ENCODE measurements at regions not wholly inside any gene's neighbourhood (a gene's known extent, or its start where the extent isn't known, plus 50 kb on each side); places are given as distances from the start of the nearest gene placed in this dataset.

DNA sequence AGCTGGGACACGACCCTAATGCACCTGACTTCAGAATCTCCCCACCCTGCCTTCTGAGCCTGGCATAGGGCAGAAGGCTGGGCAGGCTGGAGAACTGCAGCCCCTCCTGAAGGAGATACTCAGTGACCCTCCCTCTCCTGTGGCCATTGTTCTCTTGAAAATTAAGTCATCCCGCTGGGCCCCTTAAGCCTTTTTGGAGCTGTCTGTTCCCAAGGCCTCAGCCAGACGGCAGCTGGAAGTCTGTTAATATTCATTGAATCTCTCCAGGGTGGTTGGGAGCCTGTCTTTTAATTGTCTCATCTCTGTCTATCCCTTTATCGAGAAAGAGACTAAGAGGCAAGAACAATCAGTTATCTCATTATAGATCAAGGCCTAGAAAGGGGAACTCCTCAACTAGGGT is 118.1 kb upstream of the PCBD1 start:
- no peak for DNase-seq (ENCODE audit: low read depth)
- TF ChIP-seq, protein P1, sequence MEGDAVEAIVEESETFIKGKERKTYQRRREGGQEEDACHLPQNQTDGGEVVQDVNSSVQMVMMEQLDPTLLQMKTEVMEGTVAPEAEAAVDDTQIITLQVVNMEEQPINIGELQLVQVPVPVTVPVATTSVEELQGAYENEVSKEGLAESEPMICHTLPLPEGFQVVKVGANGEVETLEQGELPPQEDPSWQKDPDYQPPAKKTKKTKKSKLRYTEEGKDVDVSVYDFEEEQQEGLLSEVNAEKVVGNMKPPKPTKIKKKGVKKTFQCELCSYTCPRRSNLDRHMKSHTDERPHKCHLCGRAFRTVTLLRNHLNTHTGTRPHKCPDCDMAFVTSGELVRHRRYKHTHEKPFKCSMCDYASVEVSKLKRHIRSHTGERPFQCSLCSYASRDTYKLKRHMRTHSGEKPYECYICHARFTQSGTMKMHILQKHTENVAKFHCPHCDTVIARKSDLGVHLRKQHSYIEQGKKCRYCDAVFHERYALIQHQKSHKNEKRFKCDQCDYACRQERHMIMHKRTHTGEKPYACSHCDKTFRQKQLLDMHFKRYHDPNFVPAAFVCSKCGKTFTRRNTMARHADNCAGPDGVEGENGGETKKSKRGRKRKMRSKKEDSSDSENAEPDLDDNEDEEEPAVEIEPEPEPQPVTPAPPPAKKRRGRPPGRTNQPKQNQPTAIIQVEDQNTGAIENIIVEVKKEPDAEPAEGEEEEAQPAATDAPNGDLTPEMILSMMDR (conservative IDR thresholded peaks at IDR 0.05; ENCODE audit: low read depth, low read length), result no peak
- H3K4me3 ChIP-seq (ENCODE audit: low read depth, low read length), result no peak overlapping the region

DNA sequence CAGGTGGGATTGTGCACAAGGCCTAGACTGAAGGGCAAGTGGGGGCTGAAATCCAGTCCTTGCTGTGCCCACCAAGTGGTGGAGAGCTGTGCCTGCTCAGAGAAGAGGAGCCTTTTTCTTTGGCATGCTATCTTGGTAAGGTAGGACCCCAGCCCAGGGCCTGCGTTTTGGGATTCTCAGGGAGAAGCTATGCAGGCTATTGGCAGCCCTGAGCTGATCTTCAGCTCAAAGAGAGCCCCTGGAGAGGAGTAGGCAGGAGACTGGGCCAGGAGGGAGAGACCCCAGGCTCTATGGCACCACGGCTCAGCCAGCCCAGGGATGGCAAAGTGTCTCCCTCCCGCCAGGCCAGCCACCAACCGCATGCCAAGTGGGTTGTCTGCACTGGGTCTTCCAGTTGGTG is 119.2 kb upstream of the PCBD1 start:
- no peak for DNase-seq (ENCODE audit: low read depth)
- H3K4me3 ChIP-seq (ENCODE audit: low read depth, low read length), result no peak overlapping the region
- TF ChIP-seq, protein P1 (conservative IDR thresholded peaks at IDR 0.05; ENCODE audit: low read depth, low read length), result no peak

GRCh38 chr10:71008150-71008549 is 119.8 kb upstream of the PCBD1 start:
- TF ChIP-seq, protein P1 (conservative IDR thresholded peaks at IDR 0.05; ENCODE audit: low read depth, low read length), result no peak
- no peak for DNase-seq (ENCODE audit: low read depth)
- no peak overlapping the region for H3K4me3 ChIP-seq (ENCODE audit: low read depth, low read length)

- no peak for DNase-seq (ENCODE audit: low read depth)
- no peak overlapping the region for H3K4me3 ChIP-seq (ENCODE audit: low read depth, low read length)
- TF ChIP-seq, protein P1 (conservative IDR thresholded peaks at IDR 0.05; ENCODE audit: low read depth, low read length), result no peak
Observed at GRCh38 chr10:71009126-71009525, 120.8 kb upstream of the PCBD1 start.

DNA sequence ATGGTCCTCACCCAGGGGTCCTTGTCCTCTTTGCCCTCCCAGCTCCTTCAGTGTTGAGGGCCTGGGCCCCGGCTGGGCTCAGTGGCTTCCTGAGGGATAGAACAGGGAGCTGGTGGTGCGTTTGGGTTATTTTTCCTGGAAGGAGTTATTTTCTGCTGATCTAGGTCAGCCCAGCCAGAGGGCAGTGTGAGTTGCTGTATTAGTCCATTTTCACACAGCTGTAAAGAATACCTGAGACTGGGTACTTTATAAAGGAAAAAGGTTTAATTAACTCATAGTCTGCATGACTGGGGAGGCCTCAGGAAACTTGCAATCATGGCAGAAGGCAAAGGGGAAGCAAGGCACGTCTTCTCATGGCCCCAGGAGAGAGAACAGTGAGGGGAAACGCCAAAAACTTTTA is 122.4 kb upstream of the PCBD1 start:
- H3K4me3 ChIP-seq (ENCODE audit: low read depth, low read length), result no peak overlapping the region
- peak; percentile 12 for DNase-seq (ENCODE audit: low read depth)
- TF ChIP-seq, protein P1 (conservative IDR thresholded peaks at IDR 0.05; ENCODE audit: low read depth, low read length), result peak; percentile 36

- no peak overlapping the region for H3K4me3 ChIP-seq (ENCODE audit: low read depth, low read length)
- TF ChIP-seq, protein P1 (conservative IDR thresholded peaks at IDR 0.05; ENCODE audit: low read depth, low read length), result no peak
- no peak for DNase-seq (ENCODE audit: low read depth)
Observed at GRCh38 chr10:71011141-71011540, 122.8 kb upstream of the PCBD1 start.

DNA sequence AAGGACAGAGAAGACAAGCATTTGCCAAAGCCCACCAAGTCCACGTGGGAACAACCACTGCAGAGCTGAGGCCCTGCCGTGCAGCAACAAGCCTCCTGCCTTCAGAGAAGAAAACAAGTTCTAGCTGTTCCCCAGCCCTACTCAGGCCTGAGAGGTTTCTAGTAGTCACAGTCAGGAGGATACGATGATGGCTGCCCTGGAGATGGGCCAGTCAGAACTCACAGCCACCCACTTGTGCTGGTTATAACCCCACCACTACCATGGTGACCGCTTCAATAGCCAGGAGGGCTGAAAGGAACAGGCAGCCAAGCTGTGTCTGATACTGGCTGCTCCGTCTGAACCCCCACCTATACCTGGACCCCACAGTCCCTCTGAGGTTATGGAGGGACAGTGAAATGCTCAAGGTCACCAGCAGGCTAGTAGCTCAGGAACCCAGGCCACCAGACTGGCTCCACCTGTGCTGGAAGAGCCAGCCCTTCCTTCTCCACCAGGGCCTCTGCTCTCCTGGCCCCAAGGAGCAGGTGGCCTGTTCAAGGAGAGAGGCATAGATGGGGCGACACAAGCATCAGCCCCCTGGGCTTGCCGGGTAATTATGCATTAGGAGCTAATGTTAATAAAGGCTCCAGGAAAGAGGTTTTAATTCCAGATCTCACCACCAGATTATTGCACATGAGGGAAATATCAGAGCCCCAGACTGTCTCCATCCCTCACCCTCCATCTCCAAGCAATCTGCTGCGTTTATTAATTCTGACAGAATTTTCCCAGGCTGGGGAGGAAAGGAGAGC is 125.8 kb upstream of the PCBD1 start:
- H3K4me3 ChIP-seq (ENCODE audit: low read depth, low read length), result no peak overlapping the region
- no peak for DNase-seq (ENCODE audit: low read depth)
- TF ChIP-seq, protein P1 (conservative IDR thresholded peaks at IDR 0.05; ENCODE audit: low read depth, low read length), result no peak
